ENCODE measurements at regions not wholly inside any gene's neighbourhood (a gene's known extent, or its start where the extent isn't known, plus 50 kb on each side); places are given as distances from the start of the nearest gene placed in this dataset.

GRCh38 chr15:46315434-46315833 lies 680.6 kb downstream of the SQOR start:
- TF ChIP-seq, protein P1, sequence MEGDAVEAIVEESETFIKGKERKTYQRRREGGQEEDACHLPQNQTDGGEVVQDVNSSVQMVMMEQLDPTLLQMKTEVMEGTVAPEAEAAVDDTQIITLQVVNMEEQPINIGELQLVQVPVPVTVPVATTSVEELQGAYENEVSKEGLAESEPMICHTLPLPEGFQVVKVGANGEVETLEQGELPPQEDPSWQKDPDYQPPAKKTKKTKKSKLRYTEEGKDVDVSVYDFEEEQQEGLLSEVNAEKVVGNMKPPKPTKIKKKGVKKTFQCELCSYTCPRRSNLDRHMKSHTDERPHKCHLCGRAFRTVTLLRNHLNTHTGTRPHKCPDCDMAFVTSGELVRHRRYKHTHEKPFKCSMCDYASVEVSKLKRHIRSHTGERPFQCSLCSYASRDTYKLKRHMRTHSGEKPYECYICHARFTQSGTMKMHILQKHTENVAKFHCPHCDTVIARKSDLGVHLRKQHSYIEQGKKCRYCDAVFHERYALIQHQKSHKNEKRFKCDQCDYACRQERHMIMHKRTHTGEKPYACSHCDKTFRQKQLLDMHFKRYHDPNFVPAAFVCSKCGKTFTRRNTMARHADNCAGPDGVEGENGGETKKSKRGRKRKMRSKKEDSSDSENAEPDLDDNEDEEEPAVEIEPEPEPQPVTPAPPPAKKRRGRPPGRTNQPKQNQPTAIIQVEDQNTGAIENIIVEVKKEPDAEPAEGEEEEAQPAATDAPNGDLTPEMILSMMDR (IDR thresholded peaks at IDR 0.05; ENCODE audit: low read depth, low read length): no peak
- TF ChIP-seq MAX (IDR thresholded peaks at IDR 0.05; ENCODE audit: low read depth, low read length) (no peak), POLR2A (IDR thresholded peaks at IDR 0.05; ENCODE audit: extremely low read depth, insufficient read length) (no peak)
